MM.1S (cell line): ENCODE measurements at regions not wholly inside any gene's neighbourhood (a gene's known extent, or its start where the extent isn't known, plus 50 kb on each side); places are given as distances from the start of the nearest gene placed in this dataset.

ENCODE experiments used
- CTCF ChIP-seq: fragments of 300-600 bp; sonication (generic); IDR thresholded peaks from 2 replicates; pipeline ENCODE4 v1.5.1; 2016; ENCODE audit warnings: antibody characterized with exemption, low read length, mixed read lengths
- EZH2 ChIP-seq: fragments of 300-600 bp; sonication (generic); optimal IDR thresholded peaks from 2 replicates; pipeline ENCODE3; 2017; ENCODE audit warnings: low read depth, mild to moderate bottlenecking, antibody characterized with exemption, low read length, mixed read lengths

DNA sequence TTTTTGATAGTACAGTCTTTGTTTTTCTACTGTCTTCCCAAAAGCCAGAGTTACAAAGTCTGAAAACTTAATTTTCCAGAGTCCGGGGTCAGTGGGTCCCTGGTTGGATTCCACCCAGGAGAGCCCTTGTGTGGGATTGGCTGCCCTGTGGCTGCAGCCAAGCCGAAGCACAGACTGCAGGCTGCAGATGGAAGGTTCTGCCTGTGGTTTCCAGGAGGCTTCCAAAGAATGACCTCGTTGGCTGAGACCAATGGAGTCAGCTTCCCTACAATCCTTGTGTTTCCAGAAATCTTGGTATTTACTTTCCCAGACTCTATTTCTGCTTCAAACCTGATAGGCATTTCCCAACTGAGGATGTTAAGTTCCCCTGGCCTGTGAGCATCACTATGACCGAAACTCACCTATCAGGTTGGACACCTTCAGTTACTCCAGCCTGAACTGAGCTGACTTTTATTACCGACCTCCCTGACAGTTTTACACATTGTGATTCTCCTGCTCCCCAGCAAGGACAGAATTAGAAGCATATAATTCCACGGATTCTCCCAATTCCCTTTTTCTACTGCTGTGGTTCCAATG is 117.5 kb upstream of the CCDC68 start:
- no peak for TF ChIP-seq CTCF
- TF ChIP-seq EZH2 = no peak
